ENCODE measurements at regions not wholly inside any gene's neighbourhood (a gene's known extent, or its start where the extent isn't known, plus 50 kb on each side); places are given as distances from the start of the nearest gene placed in this dataset.

GRCh38 chr12:60349232-60349978, 753.6 kb downstream of the SLC16A7 start:
- H3K4me3 ChIP-seq (ENCODE audit: control insufficient read depth in 1 of 7, extremely low read depth in 1 of 7, insufficient read depth in 4 of 7, low read depth in 2 of 7, low read length in 6 of 7) = no peak overlapping the region
- no peaks in the 10 kb centered on the region for H3K36me3 ChIP-seq (ENCODE audit: control insufficient read depth in 4 of 4, insufficient read depth in 4 of 4, low read length in 3 of 4)
- no peak for DNase-seq
- no peak overlapping the region for H3K27ac ChIP-seq (ENCODE audit: insufficient read depth in 1 of 2, low read depth in 1 of 2, low read length in 2 of 2, poor library complexity in 1 of 2, severe bottlenecking in 2 of 2)
- ChIA-PET POLR2A (no interaction called here), CTCF (no interaction called here)
- H3K27me3 ChIP-seq (replicated peaks in 2 of 5; ENCODE audit: control insufficient read depth in 4 of 5, insufficient read depth in 5 of 5, low read length in 4 of 5) = no peaks in the 10 kb centered on the region
- no peaks in the 10 kb centered on the region for H3K9me3 ChIP-seq (ENCODE audit: control extremely low read depth in 1 of 5, control insufficient read depth in 4 of 5, insufficient read depth in 2 of 5, low read depth in 1 of 5, low read length in 4 of 5)
- 58% methylated on average over 2 of the region's 3 CpGs for WGBS (ENCODE audit: insufficient coverage)
- no peaks in the 10 kb centered on the region for H3K4me1 ChIP-seq (ENCODE audit: control extremely low read depth in 1 of 4, control insufficient read depth in 4 of 4, insufficient read depth in 4 of 4, low read length in 3 of 4)

GRCh38 chr12:60387356-60387755, 791.5 kb downstream of the SLC16A7 start:
- peaks cover 0 to 5% (median 0%) of the 10 kb centered on the region in 5 experiments for H3K9me3 ChIP-seq (ENCODE audit: control extremely low read depth in 1 of 5, control insufficient read depth in 4 of 5, insufficient read depth in 2 of 5, low read depth in 1 of 5, low read length in 4 of 5)
- 98% methylated on average over 10 of the region's 12 CpGs for WGBS (ENCODE audit: insufficient coverage)

GRCh38 chr12:60391051-60391450, 795.2 kb downstream of the SLC16A7 start:
- CTCF ChIA-PET = no interaction called here
- POLR2A ChIA-PET = no interaction called here
- Histone ChIP-seq H3K4me3 (ENCODE audit: control insufficient read depth in 1 of 7, extremely low read depth in 1 of 7, insufficient read depth in 4 of 7, low read depth in 2 of 7, low read length in 6 of 7) (no peak overlapping the region), H3K27me3 (replicated peaks in 2 of 5; ENCODE audit: control insufficient read depth in 4 of 5, insufficient read depth in 5 of 5, low read length in 4 of 5) (no peaks in the 10 kb centered on the region), H3K36me3 (ENCODE audit: control insufficient read depth in 4 of 4, insufficient read depth in 4 of 4, low read length in 3 of 4) (no peaks in the 10 kb centered on the region), H3K4me1 (ENCODE audit: control extremely low read depth in 1 of 4, control insufficient read depth in 4 of 4, insufficient read depth in 4 of 4, low read length in 3 of 4) (no peaks in the 10 kb centered on the region), H3K27ac (ENCODE audit: insufficient read depth in 1 of 2, low read depth in 1 of 2, low read length in 2 of 2, poor library complexity in 1 of 2, severe bottlenecking in 2 of 2) (no peak overlapping the region), H3K9me3 (ENCODE audit: control extremely low read depth in 1 of 5, control insufficient read depth in 4 of 5, insufficient read depth in 2 of 5, low read depth in 1 of 5, low read length in 4 of 5) (peaks cover 0 to 8% (median 0%) of the 10 kb centered on the region in 5 experiments)
- WGBS (ENCODE audit: insufficient coverage) = no CpG with 5 or more reads among the region's 3 CpGs
- peak in 2 of 3 donors; percentile 44 to 56 for DNase-seq

More at GRCh38 chr12:60387356-60387755, 791.5 kb downstream of the SLC16A7 start:
- no peak overlapping the region for H3K27ac ChIP-seq (ENCODE audit: insufficient read depth in 1 of 2, low read depth in 1 of 2, low read length in 2 of 2, poor library complexity in 1 of 2, severe bottlenecking in 2 of 2)
- no peaks in the 10 kb centered on the region for H3K27me3 ChIP-seq (replicated peaks in 2 of 5; ENCODE audit: control insufficient read depth in 4 of 5, insufficient read depth in 5 of 5, low read length in 4 of 5)
- H3K36me3 ChIP-seq (ENCODE audit: control insufficient read depth in 4 of 4, insufficient read depth in 4 of 4, low read length in 3 of 4) = no peaks in the 10 kb centered on the region
- no peaks in the 10 kb centered on the region for H3K4me1 ChIP-seq (ENCODE audit: control extremely low read depth in 1 of 4, control insufficient read depth in 4 of 4, insufficient read depth in 4 of 4, low read length in 3 of 4)
- ChIA-PET POLR2A (no interaction called here), CTCF (no interaction called here)
- no peak for DNase-seq
- no peak overlapping the region for H3K4me3 ChIP-seq (ENCODE audit: control insufficient read depth in 1 of 7, extremely low read depth in 1 of 7, insufficient read depth in 4 of 7, low read depth in 2 of 7, low read length in 6 of 7)

GRCh38 chr12:60391791-60392190, 796.0 kb downstream of the SLC16A7 start:
- Histone ChIP-seq H3K4me1 (ENCODE audit: control extremely low read depth in 1 of 4, control insufficient read depth in 4 of 4, insufficient read depth in 4 of 4, low read length in 3 of 4) (no peaks in the 10 kb centered on the region), H3K9me3 (ENCODE audit: control extremely low read depth in 1 of 5, control insufficient read depth in 4 of 5, insufficient read depth in 2 of 5, low read depth in 1 of 5, low read length in 4 of 5) (peaks cover 0 to 8% (median 0%) of the 10 kb centered on the region in 5 experiments), H3K36me3 (ENCODE audit: control insufficient read depth in 4 of 4, insufficient read depth in 4 of 4, low read length in 3 of 4) (no peaks in the 10 kb centered on the region), H3K27ac (ENCODE audit: insufficient read depth in 1 of 2, low read depth in 1 of 2, low read length in 2 of 2, poor library complexity in 1 of 2, severe bottlenecking in 2 of 2) (no peak overlapping the region), H3K4me3 (ENCODE audit: control insufficient read depth in 1 of 7, extremely low read depth in 1 of 7, insufficient read depth in 4 of 7, low read depth in 2 of 7, low read length in 6 of 7) (no peak overlapping the region), H3K27me3 (replicated peaks in 2 of 5; ENCODE audit: control insufficient read depth in 4 of 5, insufficient read depth in 5 of 5, low read length in 4 of 5) (no peaks in the 10 kb centered on the region)
- ChIA-PET CTCF (no interaction called here), POLR2A (no interaction called here)
- DNase-seq = no peak

GRCh38 chr12:60393093-60393492, 797.3 kb downstream of the SLC16A7 start:
- no peaks in the 10 kb centered on the region for H3K27me3 ChIP-seq (replicated peaks in 2 of 5; ENCODE audit: control insufficient read depth in 4 of 5, insufficient read depth in 5 of 5, low read length in 4 of 5)
- no peak overlapping the region for H3K27ac ChIP-seq (ENCODE audit: insufficient read depth in 1 of 2, low read depth in 1 of 2, low read length in 2 of 2, poor library complexity in 1 of 2, severe bottlenecking in 2 of 2)
- no peaks in the 10 kb centered on the region for H3K4me1 ChIP-seq (ENCODE audit: control extremely low read depth in 1 of 4, control insufficient read depth in 4 of 4, insufficient read depth in 4 of 4, low read length in 3 of 4)
- ChIA-PET POLR2A (no interaction called here), CTCF (no interaction called here)
- no peak for DNase-seq
- WGBS (ENCODE audit: insufficient coverage) = 90% methylated on average over 3 of the region's 5 CpGs
- no peaks in the 10 kb centered on the region for H3K36me3 ChIP-seq (ENCODE audit: control insufficient read depth in 4 of 4, insufficient read depth in 4 of 4, low read length in 3 of 4)
- H3K4me3 ChIP-seq (ENCODE audit: control insufficient read depth in 1 of 7, extremely low read depth in 1 of 7, insufficient read depth in 4 of 7, low read depth in 2 of 7, low read length in 6 of 7) = no peak overlapping the region
- peaks cover 0 to 5% (median 0%) of the 10 kb centered on the region in 5 experiments for H3K9me3 ChIP-seq (ENCODE audit: control extremely low read depth in 1 of 5, control insufficient read depth in 4 of 5, insufficient read depth in 2 of 5, low read depth in 1 of 5, low read length in 4 of 5)

GRCh38 chr12:60394665-60395064, 798.8 kb downstream of the SLC16A7 start:
- peak in 2 of 3 donors; percentile 14 to 31 for DNase-seq
- Histone ChIP-seq H3K4me3 (ENCODE audit: control insufficient read depth in 1 of 7, extremely low read depth in 1 of 7, insufficient read depth in 4 of 7, low read depth in 2 of 7, low read length in 6 of 7) (no peak overlapping the region), H3K4me1 (ENCODE audit: control extremely low read depth in 1 of 4, control insufficient read depth in 4 of 4, insufficient read depth in 4 of 4, low read length in 3 of 4) (no peaks in the 10 kb centered on the region), H3K36me3 (ENCODE audit: control insufficient read depth in 4 of 4, insufficient read depth in 4 of 4, low read length in 3 of 4) (no peaks in the 10 kb centered on the region), H3K27me3 (replicated peaks in 2 of 5; ENCODE audit: control insufficient read depth in 4 of 5, insufficient read depth in 5 of 5, low read length in 4 of 5) (no peaks in the 10 kb centered on the region), H3K9me3 (ENCODE audit: control extremely low read depth in 1 of 5, control insufficient read depth in 4 of 5, insufficient read depth in 2 of 5, low read depth in 1 of 5, low read length in 4 of 5) (peaks cover 0 to 4% (median 0%) of the 10 kb centered on the region in 5 experiments), H3K27ac (ENCODE audit: insufficient read depth in 1 of 2, low read depth in 1 of 2, low read length in 2 of 2, poor library complexity in 1 of 2, severe bottlenecking in 2 of 2) (no peak overlapping the region)
- WGBS (ENCODE audit: insufficient coverage) = 83% methylated on average over 1 of the region's 2 CpGs
- POLR2A ChIA-PET = no interaction called here
- CTCF ChIA-PET = no interaction called here

- H3K27ac ChIP-seq (ENCODE audit: insufficient read depth in 1 of 2, low read depth in 1 of 2, low read length in 2 of 2, poor library complexity in 1 of 2, severe bottlenecking in 2 of 2) = no peak overlapping the region
- no peaks in the 10 kb centered on the region for H3K27me3 ChIP-seq (replicated peaks in 2 of 5; ENCODE audit: control insufficient read depth in 4 of 5, insufficient read depth in 5 of 5, low read length in 4 of 5)
- H3K4me1 ChIP-seq (ENCODE audit: control extremely low read depth in 1 of 4, control insufficient read depth in 4 of 4, insufficient read depth in 4 of 4, low read length in 3 of 4) = no peaks in the 10 kb centered on the region
- no peaks in the 10 kb centered on the region for H3K36me3 ChIP-seq (ENCODE audit: control insufficient read depth in 4 of 4, insufficient read depth in 4 of 4, low read length in 3 of 4)
- DNase-seq = no peak
- POLR2A ChIA-PET = interaction anchor here (0.6 kb wide), 1 partner anchor 995 kb away, joined by 3 read pairs; no protein-coding TSS in a partner anchor
- CTCF ChIA-PET = no interaction called here
- no peaks in the 10 kb centered on the region for H3K9me3 ChIP-seq (ENCODE audit: control extremely low read depth in 1 of 5, control insufficient read depth in 4 of 5, insufficient read depth in 2 of 5, low read depth in 1 of 5, low read length in 4 of 5)
- H3K4me3 ChIP-seq (ENCODE audit: control insufficient read depth in 1 of 7, extremely low read depth in 1 of 7, insufficient read depth in 4 of 7, low read depth in 2 of 7, low read length in 6 of 7) = no peak overlapping the region
- WGBS (ENCODE audit: insufficient coverage) = 100% methylated on average over 1 of the region's 1 CpG
Observed at GRCh38 chr12:60398547-60398946, 802.7 kb downstream of the SLC16A7 start.

Data from common myeloid progenitor, CD34-positive (primary cell).